ENCODE measurements at regions not wholly inside any gene's neighbourhood (a gene's known extent, or its start where the extent isn't known, plus 50 kb on each side); places are given as distances from the start of the nearest gene placed in this dataset.
"Not testable (repeated sequence)": the region's sequence is repeated elsewhere in the genome, so short reads cannot be mapped to it uniquely, and the experiment has no call there.

GRCh38 chr7:113263749-113264148 lies 145.4 kb upstream of the SMIM30 start:
- TF ChIP-seq EP300 (IDR thresholded peaks at IDR 0.05) (no peak), CTCF (IDR thresholded peaks at IDR 0.05) (no peak), POLR2A (IDR thresholded peaks at IDR 0.05) (no peak)
- no peak overlapping the region for H3K4me3 ChIP-seq
- H3K9me3 ChIP-seq: no peaks in the 10 kb centered on the region
- H3K27me3 ChIP-seq: no peaks in the 10 kb centered on the region
- intact Hi-C loops (cut with DNase I): no loop called here
- no peak for DNase-seq
- WGBS, 3 donors: 76 to 83% (median 81%) methylated on average over 4 of the region's 4 CpGs
- H3K36me3 ChIP-seq: no peaks in the 10 kb centered on the region
- H3K27ac ChIP-seq: no peak overlapping the region
- H3K4me1 ChIP-seq (ENCODE audit: insufficient read depth): no peaks in the 10 kb centered on the region

- intact Hi-C loops (cut with DNase I); H3K36me3 ChIP-seq; H3K4me3 ChIP-seq; H3K9me3 ChIP-seq; H3K4me1 ChIP-seq (ENCODE audit: insufficient read depth); DNase-seq; H3K27me3 ChIP-seq; H3K27ac ChIP-seq: not testable (repeated sequence)
- 91 to 97% (median 94%) methylated on average over 28 of the region's 28 CpGs for whole genome bisulfite sequencing, 3 donors
Observed at GRCh38 chr7:113263215-113263742, 144.9 kb upstream of the SMIM30 start.

- H3K4me1 ChIP-seq (ENCODE audit: insufficient read depth): no peaks in the 10 kb centered on the region
- 58 to 64% (median 61%) methylated on average over 1 of the region's 1 CpG for WGBS, 3 donors
- no peaks in the 10 kb centered on the region for H3K9me3 ChIP-seq
- TF ChIP-seq EP300 (IDR thresholded peaks at IDR 0.05) (no peak), POLR2A (IDR thresholded peaks at IDR 0.05) (no peak), CTCF (IDR thresholded peaks at IDR 0.05) (no peak)
- no peak for DNase-seq
- no peaks in the 10 kb centered on the region for H3K36me3 ChIP-seq
- H3K27me3 ChIP-seq: no peaks in the 10 kb centered on the region
- H3K27ac ChIP-seq: no peak overlapping the region
- H3K4me3 ChIP-seq: no peak overlapping the region
- intact Hi-C loops (cut with DNase I): no loop called here
Observed at GRCh38 chr7:113256883-113257531, 138.7 kb upstream of the SMIM30 start.

GRCh38 chr7:113247198-113247597 lies 128.8 kb upstream of the SMIM30 start:
- 54 to 69% (median 64%) methylated on average over 3 of the region's 3 CpGs for WGBS, 3 donors
- intact Hi-C loops (cut with DNase I): no loop called here

More at GRCh38 chr7:113247198-113247597, 128.8 kb upstream of the SMIM30 start:
- TF ChIP-seq EP300 (IDR thresholded peaks at IDR 0.05) (no peak), POLR2A (IDR thresholded peaks at IDR 0.05) (no peak), CTCF (IDR thresholded peaks at IDR 0.05) (no peak)
- H3K4me3 ChIP-seq: no peak overlapping the region
- H3K9me3 ChIP-seq: no peaks in the 10 kb centered on the region
- DNase-seq: no peak
- no peaks in the 10 kb centered on the region for H3K27me3 ChIP-seq
- no peaks in the 10 kb centered on the region for H3K36me3 ChIP-seq
- no peak overlapping the region for H3K27ac ChIP-seq
- no peaks in the 10 kb centered on the region for H3K4me1 ChIP-seq (ENCODE audit: insufficient read depth)
